Activated naive CD8-positive, alpha-beta T cell treated with anti-CD3 and anti-CD28 coated beads, Interleukin-2, amount 50 U/mL, for 24 hours (primary cell): ENCODE measurements at regions not wholly inside any gene's neighbourhood (a gene's known extent, or its start where the extent isn't known, plus 50 kb on each side); places are given as distances from the start of the nearest gene placed in this dataset.
"Not testable (repeated sequence)": the region's sequence is repeated elsewhere in the genome, so short reads cannot be mapped to it uniquely, and the experiment has no call there.

Experiments used
- ATAC-seq: fragments of 150-1000 bp; cut with Tn5 transposase; one replicate; pipeline ENCODE4 v1.10.0; 2021
- DNase-seq: peaks from one replicate; pipeline ENCODE4 v3.0.0; 2021
- H3K27ac Mint-ChIP-seq: one replicate; pipeline ENCODE4 v1.8.0; 2021; ENCODE audit warnings: mild to moderate bottlenecking, mixed read lengths
- H3K27me3 Mint-ChIP-seq: one replicate; pipeline ENCODE4 v1.8.0; 2021; ENCODE audit warnings: mixed read lengths
- H3K36me3 Mint-ChIP-seq: one replicate; pipeline ENCODE4 v1.8.0; 2021; ENCODE audit warnings: low read depth, mixed read lengths
- H3K4me1 Mint-ChIP-seq: one replicate; pipeline ENCODE4 v1.8.0; 2021; ENCODE audit warnings: mixed read lengths
- H3K4me3 Mint-ChIP-seq: one replicate; pipeline ENCODE4 v1.8.0; 2021; ENCODE audit warnings: mild to moderate bottlenecking, moderate library complexity, mixed read lengths
- H3K9me3 Mint-ChIP-seq: one replicate; pipeline ENCODE4 v1.8.0; 2021; ENCODE audit warnings: mixed read lengths

DNA sequence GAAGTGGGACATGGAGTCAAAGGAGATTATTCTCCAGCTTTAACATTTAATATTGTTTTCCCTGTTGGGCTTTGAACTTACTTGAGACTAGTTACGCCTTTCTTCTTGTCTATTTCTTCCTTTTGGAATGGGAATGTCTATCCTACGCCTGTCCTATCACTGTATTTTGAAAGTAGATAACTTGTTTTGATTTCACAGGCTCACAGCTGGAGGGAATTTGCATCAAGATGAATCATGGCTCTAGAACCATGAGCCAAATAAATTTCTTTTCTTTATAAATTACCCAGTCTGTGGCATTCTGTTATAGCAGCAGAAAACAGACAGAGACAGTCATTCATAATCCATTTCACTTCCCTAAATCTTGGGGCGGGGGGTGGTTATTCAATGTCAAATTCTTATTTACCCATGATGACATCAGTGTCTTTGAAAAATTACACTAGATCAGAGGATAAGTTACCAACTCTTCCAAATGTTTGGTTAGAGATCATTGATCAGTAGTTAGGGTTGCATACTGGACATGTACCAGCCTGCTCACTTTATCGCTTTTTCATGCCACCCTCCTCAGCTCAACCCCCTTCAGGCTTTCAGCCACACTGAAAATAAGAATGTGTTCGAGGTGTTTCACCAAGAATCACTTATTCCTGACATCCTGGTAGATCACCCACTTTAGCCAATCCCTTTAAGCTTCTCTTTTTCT is 419.6 kb upstream of the PIK3R1 start:
- Mint-ChIP-seq H3K27ac (no peak overlapping the region), H3K36me3 (no peaks in the 10 kb centered on the region), H3K27me3 (no peaks in the 10 kb centered on the region), H3K4me1 (no peaks in the 10 kb centered on the region), H3K9me3 (peaks cover 5% of the 10 kb centered on the region), H3K4me3 (no peak overlapping the region)
- DNase-seq (no peak), ATAC-seq (no peak)

DNA sequence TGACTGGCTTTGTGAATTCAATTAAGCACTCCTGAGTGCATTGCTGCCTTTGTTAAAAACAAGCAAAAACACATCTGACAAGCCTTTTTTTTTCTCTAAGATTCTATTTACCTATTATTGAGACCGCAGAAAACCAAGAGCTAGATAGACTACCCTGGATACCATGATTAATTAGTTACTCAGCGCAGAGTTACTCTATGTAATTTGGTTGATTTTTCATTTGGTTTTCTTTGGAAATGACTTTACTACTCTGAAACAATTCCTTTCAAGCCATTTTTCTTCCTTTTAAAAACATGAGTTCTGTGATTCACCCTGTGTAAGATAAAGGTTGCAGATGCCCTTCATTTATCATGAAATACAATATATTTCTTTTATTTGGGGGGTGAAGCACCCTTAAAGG is 421.6 kb upstream of the PIK3R1 start:
- Mint-ChIP-seq H3K4me3 (no peak overlapping the region), H3K4me1 (no peaks in the 10 kb centered on the region), H3K9me3 (peaks cover 5% of the 10 kb centered on the region), H3K27me3 (no peaks in the 10 kb centered on the region), H3K36me3 (no peaks in the 10 kb centered on the region), H3K27ac (no peak overlapping the region)
- no peak for DNase-seq
- no peak for ATAC-seq

- Mint-ChIP-seq H3K27me3 (no peaks in the 10 kb centered on the region), H3K27ac (no peak overlapping the region), H3K4me3 (no peak overlapping the region), H3K9me3 (peaks cover 2% of the 10 kb centered on the region), H3K4me1 (no peaks in the 10 kb centered on the region), H3K36me3 (no peaks in the 10 kb centered on the region)
- ATAC-seq (no peak), DNase-seq (no peak)
Measured at GRCh38 chr5:67793418-67793817, 422.1 kb upstream of the PIK3R1 start.

DNA sequence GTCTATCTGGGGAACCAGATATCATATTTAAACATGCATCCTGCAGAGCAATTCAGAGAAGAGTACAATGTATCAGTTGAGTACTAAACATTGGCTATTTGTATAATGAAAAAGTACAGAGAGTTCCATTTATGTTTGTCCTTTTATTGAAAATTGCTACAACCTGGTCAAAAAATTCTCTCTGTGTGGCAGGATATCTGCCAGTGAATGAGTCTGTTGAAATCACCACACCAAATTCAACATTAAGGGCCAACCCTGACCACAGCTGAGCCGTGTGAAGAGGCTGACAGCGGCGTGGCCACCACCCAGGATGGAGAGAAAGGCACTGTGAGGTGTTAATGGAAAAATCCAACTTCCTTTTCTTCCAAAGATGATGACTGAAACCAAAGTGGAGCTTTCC is 422.7 kb upstream of the PIK3R1 start:
- Mint-ChIP-seq H3K27ac (no peak overlapping the region), H3K27me3 (no peaks in the 10 kb centered on the region), H3K9me3 (no peaks in the 10 kb centered on the region), H3K4me1 (no peaks in the 10 kb centered on the region), H3K4me3 (no peak overlapping the region), H3K36me3 (no peaks in the 10 kb centered on the region)
- no peak for DNase-seq
- ATAC-seq = no peak

DNA sequence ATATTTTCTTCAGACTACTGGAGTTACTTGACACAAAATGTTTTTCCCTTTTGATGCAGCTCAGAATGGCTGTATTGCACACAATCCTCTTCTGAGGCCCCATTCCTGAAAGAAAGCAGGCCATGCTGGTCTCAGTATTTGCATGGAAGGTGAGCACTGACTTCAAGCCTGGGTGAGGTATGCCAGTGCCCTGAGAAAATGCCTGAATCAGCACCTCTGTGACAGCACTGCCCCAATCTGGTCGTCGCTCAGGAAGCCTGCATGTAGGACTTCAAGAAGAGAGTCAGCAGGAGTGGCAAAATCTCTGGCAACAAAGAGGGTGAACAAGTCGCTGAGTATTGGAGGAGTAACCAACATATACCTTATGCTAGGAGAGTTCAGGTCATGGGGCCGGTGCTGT is 425.2 kb upstream of the PIK3R1 start:
- H3K36me3 Mint-ChIP-seq = no peaks in the 10 kb centered on the region
- H3K27me3 Mint-ChIP-seq = no peaks in the 10 kb centered on the region
- ATAC-seq = no peak
- H3K4me3 Mint-ChIP-seq = no peak overlapping the region
- DNase-seq = no peak
- H3K9me3 Mint-ChIP-seq = no peaks in the 10 kb centered on the region
- no peak overlapping the region for H3K27ac Mint-ChIP-seq
- H3K4me1 Mint-ChIP-seq = no peaks in the 10 kb centered on the region

GRCh38 chr5:67779893-67780623 is 435.5 kb upstream of the PIK3R1 start:
- not testable (repeated sequence) for H3K36me3 Mint-ChIP-seq, H3K9me3 Mint-ChIP-seq, H3K4me3 Mint-ChIP-seq

GRCh38 chr5:67774786-67775185 is 440.8 kb upstream of the PIK3R1 start:
- Mint-ChIP-seq H3K36me3 (no peaks in the 10 kb centered on the region), H3K9me3 (no peaks in the 10 kb centered on the region), H3K4me3 (no peak overlapping the region), H3K27me3 (peaks cover 4% of the 10 kb centered on the region), H3K4me1 (peaks cover 2% of the 10 kb centered on the region), H3K27ac (no peak overlapping the region)
- no peak for DNase-seq
- no peak for ATAC-seq

More at GRCh38 chr5:67779893-67780623, 435.5 kb upstream of the PIK3R1 start:
- not testable (repeated sequence) for ATAC-seq, H3K27me3 Mint-ChIP-seq, H3K27ac Mint-ChIP-seq, H3K4me1 Mint-ChIP-seq, DNase-seq

DNA sequence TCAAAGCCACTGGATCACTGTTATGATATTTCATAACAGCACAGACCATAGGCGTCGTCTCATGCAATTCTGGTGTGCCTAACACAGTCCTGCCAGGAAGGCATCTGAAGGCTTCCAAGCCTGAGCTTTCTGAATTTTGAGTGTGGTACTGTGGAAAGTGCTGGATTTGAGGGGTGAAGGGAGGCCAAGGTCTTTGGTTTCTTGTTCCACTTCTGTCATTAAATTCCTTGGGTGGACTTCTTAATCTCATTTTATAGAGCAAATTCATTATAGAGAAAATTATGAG is 441.3 kb upstream of the PIK3R1 start:
- Mint-ChIP-seq H3K4me1 (peaks cover 2% of the 10 kb centered on the region), H3K36me3 (no peaks in the 10 kb centered on the region), H3K4me3 (no peak overlapping the region), H3K27me3 (peaks cover 4% of the 10 kb centered on the region), H3K27ac (no peak overlapping the region), H3K9me3 (no peaks in the 10 kb centered on the region)
- ATAC-seq (no peak), DNase-seq (no peak)

- ATAC-seq (no peak), DNase-seq (no peak)
- Mint-ChIP-seq H3K4me1 (peaks cover 2% of the 10 kb centered on the region), H3K36me3 (no peaks in the 10 kb centered on the region), H3K9me3 (no peaks in the 10 kb centered on the region), H3K27me3 (peaks cover 4% of the 10 kb centered on the region), H3K4me3 (no peak overlapping the region), H3K27ac (no peak overlapping the region)
Measured at GRCh38 chr5:67773411-67774266, 441.9 kb upstream of the PIK3R1 start.

- no peak for DNase-seq
- H3K4me1 Mint-ChIP-seq = peaks cover 2% of the 10 kb centered on the region
- H3K9me3 Mint-ChIP-seq = no peaks in the 10 kb centered on the region
- no peaks in the 10 kb centered on the region for H3K36me3 Mint-ChIP-seq
- no peak for ATAC-seq
- no peak overlapping the region for H3K27ac Mint-ChIP-seq
- H3K4me3 Mint-ChIP-seq = no peak overlapping the region
- H3K27me3 Mint-ChIP-seq = peaks cover 4% of the 10 kb centered on the region
Measured at GRCh38 chr5:67771791-67772190, 443.8 kb upstream of the PIK3R1 start.

DNA sequence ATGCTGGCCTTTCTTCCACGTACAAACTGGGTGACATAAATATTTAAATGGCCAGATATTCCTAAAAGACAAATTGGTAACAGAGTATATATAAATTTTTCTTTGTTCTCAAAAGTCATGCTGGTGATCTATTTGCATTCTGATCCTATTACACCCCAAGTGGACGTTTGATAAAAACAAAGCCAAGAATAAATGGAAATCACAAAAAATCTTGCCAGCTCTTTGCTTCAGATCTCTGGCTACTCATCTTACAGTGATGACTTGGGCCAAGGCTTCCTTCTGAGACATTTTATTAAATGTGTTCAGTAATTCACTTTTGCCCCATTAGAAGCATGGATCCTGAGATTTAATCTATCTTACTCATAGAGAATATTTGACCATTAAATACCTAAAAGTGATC is 444.3 kb upstream of the PIK3R1 start:
- no peak overlapping the region for H3K4me3 Mint-ChIP-seq
- H3K36me3 Mint-ChIP-seq = no peaks in the 10 kb centered on the region
- H3K27ac Mint-ChIP-seq = no peak overlapping the region
- no peaks in the 10 kb centered on the region for H3K9me3 Mint-ChIP-seq
- DNase-seq = no peak
- peaks cover 4% of the 10 kb centered on the region for H3K27me3 Mint-ChIP-seq
- H3K4me1 Mint-ChIP-seq = peaks cover 2% of the 10 kb centered on the region
- ATAC-seq = no peak

GRCh38 chr5:67770431-67771025 is 445.0 kb upstream of the PIK3R1 start:
- Mint-ChIP-seq H3K27me3 (peaks cover 4% of the 10 kb centered on the region), H3K27ac (no peak overlapping the region), H3K4me3 (no peak overlapping the region), H3K36me3 (no peaks in the 10 kb centered on the region), H3K4me1 (peaks cover 2% of the 10 kb centered on the region), H3K9me3 (no peaks in the 10 kb centered on the region)
- ATAC-seq = no peak
- no peak for DNase-seq

DNA sequence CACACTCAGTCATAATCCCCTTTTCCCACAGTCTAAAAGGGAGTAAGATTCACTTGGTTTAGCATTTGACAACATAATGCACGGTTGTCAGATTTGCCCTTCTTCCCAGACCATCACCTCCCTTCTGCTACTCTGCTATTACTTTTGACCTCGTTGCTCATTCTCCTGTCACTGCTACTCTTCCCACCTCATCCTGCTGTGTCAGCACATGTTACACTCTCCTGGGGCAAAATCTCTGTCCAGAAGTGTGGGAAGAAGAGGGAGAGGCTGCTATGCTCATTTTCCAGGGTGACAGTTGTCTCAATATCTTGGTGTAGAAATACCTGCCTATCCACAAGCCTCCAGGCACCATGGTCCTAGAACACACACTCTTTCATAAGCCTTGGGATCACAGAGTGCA is 449.9 kb upstream of the PIK3R1 start:
- H3K4me3 Mint-ChIP-seq = no peak overlapping the region
- H3K9me3 Mint-ChIP-seq = peaks cover 3% of the 10 kb centered on the region
- no peaks in the 10 kb centered on the region for H3K4me1 Mint-ChIP-seq
- ATAC-seq (no peak), DNase-seq (no peak)
- H3K27ac Mint-ChIP-seq = no peak overlapping the region
- no peaks in the 10 kb centered on the region for H3K36me3 Mint-ChIP-seq
- no peaks in the 10 kb centered on the region for H3K27me3 Mint-ChIP-seq

DNA sequence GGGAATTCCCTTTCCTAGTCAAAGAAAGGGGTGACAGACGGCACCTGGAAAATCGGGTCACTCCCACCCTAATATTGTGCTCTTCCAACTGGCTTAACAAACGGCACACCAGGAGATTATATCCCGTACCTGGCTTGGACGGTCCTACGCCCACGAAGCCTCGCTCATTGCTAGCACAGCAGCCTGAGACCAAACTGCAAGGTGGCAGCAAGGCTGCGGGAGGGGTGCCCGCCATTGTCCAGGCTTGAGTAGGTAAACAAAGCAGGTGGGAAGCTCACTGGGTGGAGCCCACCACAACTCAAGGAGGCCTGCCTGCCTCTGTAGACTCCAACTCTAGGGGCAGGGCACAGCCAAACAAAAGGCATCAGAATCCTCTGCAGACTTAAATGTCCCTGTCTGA is 457.8 kb upstream of the PIK3R1 start:
- H3K9me3 Mint-ChIP-seq = peaks cover 19% of the 10 kb centered on the region
- not testable (repeated sequence) for H3K36me3 Mint-ChIP-seq, H3K4me3 Mint-ChIP-seq, ATAC-seq, H3K4me1 Mint-ChIP-seq, DNase-seq, H3K27ac Mint-ChIP-seq, H3K27me3 Mint-ChIP-seq

DNA sequence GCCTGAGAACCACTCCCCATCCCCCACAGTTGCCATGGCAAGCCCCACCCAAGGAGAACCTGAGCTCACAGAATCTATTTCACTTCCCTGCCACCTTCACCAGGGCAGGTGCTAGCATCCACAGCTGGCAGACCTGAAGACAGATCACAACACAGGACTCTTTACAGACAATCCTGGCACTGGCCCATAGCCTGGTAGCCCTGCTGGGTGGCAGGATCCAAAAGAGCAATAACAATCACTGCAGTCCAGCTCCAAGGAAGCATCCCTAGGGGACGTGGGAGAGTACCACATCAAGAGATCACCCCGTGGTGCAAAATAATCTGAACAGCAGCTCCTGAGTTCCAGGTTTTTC is 463.2 kb upstream of the PIK3R1 start:
- no peaks in the 10 kb centered on the region for H3K36me3 Mint-ChIP-seq
- H3K4me1 Mint-ChIP-seq = no peaks in the 10 kb centered on the region
- DNase-seq (no peak), ATAC-seq (no peak)
- H3K9me3 Mint-ChIP-seq = peaks cover 20% of the 10 kb centered on the region
- H3K4me3 Mint-ChIP-seq = no peak overlapping the region
- no peak overlapping the region for H3K27ac Mint-ChIP-seq
- no peaks in the 10 kb centered on the region for H3K27me3 Mint-ChIP-seq
